ENCODE measurements at regions not wholly inside any gene's neighbourhood (a gene's known extent, or its start where the extent isn't known, plus 50 kb on each side); places are given as distances from the start of the nearest gene placed in this dataset.

- Histone ChIP-seq H3K9me3 (ENCODE audit: control insufficient read depth, low read depth, low read length) (no peaks in the 10 kb centered on the region), H3K27ac (ENCODE audit: low read length) (no peak overlapping the region), H3K36me3 (ENCODE audit: control insufficient read depth, insufficient read depth, low read length) (no peaks in the 10 kb centered on the region), H3K4me1 (ENCODE audit: control insufficient read depth, insufficient read depth, low read length) (no peaks in the 10 kb centered on the region), H3K4me3 (ENCODE audit: low read length) (no peak overlapping the region), H3K27me3 (ENCODE audit: control insufficient read depth, insufficient read depth, low read length) (peaks cover 11% of the 10 kb centered on the region)
- WGBS (ENCODE audit: insufficient coverage, low lambda C conversion rate), result no CpG with 5 or more reads among the region's 4 CpGs
- no peak for DNase-seq
Measured at GRCh38 chr14:99038431-99038820, 233.6 kb downstream of the BCL11B start.

- H3K4me1 ChIP-seq (ENCODE audit: control insufficient read depth, insufficient read depth, low read length), result no peaks in the 10 kb centered on the region
- no peaks in the 10 kb centered on the region for H3K36me3 ChIP-seq (ENCODE audit: control insufficient read depth, insufficient read depth, low read length)
- no peak overlapping the region for H3K27ac ChIP-seq (ENCODE audit: low read length)
- H3K27me3 ChIP-seq (ENCODE audit: control insufficient read depth, insufficient read depth, low read length), result peaks cover 11% of the 10 kb centered on the region
- DNase-seq, result no peak
- no CpG with 5 or more reads among the region's 12 CpGs for WGBS (ENCODE audit: insufficient coverage, low lambda C conversion rate)
- no peaks in the 10 kb centered on the region for H3K9me3 ChIP-seq (ENCODE audit: control insufficient read depth, low read depth, low read length)
- no peak overlapping the region for H3K4me3 ChIP-seq (ENCODE audit: low read length)
Measured at GRCh38 chr14:99039331-99040041, 232.5 kb downstream of the BCL11B start.

- Histone ChIP-seq H3K9me3 (ENCODE audit: control insufficient read depth, low read depth, low read length) (no peaks in the 10 kb centered on the region), H3K27me3 (ENCODE audit: control insufficient read depth, insufficient read depth, low read length) (peaks cover 11% of the 10 kb centered on the region), H3K4me3 (ENCODE audit: low read length) (no peak overlapping the region), H3K27ac (ENCODE audit: low read length) (no peak overlapping the region), H3K36me3 (ENCODE audit: control insufficient read depth, insufficient read depth, low read length) (no peaks in the 10 kb centered on the region), H3K4me1 (ENCODE audit: control insufficient read depth, insufficient read depth, low read length) (no peaks in the 10 kb centered on the region)
- WGBS (ENCODE audit: insufficient coverage, low lambda C conversion rate), result 69% methylated on average over 11 of the region's 18 CpGs
- no peak for DNase-seq
Measured at GRCh38 chr14:99040052-99040451, 231.9 kb downstream of the BCL11B start.

- H3K4me3 ChIP-seq (ENCODE audit: low read length), result no peak overlapping the region
- no peaks in the 10 kb centered on the region for H3K36me3 ChIP-seq (ENCODE audit: control insufficient read depth, insufficient read depth, low read length)
- H3K27ac ChIP-seq (ENCODE audit: low read length), result no peak overlapping the region
- no peak for DNase-seq
- no peaks in the 10 kb centered on the region for H3K9me3 ChIP-seq (ENCODE audit: control insufficient read depth, low read depth, low read length)
- H3K4me1 ChIP-seq (ENCODE audit: control insufficient read depth, insufficient read depth, low read length), result no peaks in the 10 kb centered on the region
- WGBS (ENCODE audit: insufficient coverage, low lambda C conversion rate), result no CpG with 5 or more reads among the region's 17 CpGs
- H3K27me3 ChIP-seq (ENCODE audit: control insufficient read depth, insufficient read depth, low read length), result peaks cover 7% of the 10 kb centered on the region
Measured at GRCh38 chr14:99040711-99041110, 231.3 kb downstream of the BCL11B start.

- Histone ChIP-seq H3K4me1 (ENCODE audit: control insufficient read depth, insufficient read depth, low read length) (no peaks in the 10 kb centered on the region), H3K36me3 (ENCODE audit: control insufficient read depth, insufficient read depth, low read length) (no peaks in the 10 kb centered on the region), H3K27me3 (ENCODE audit: control insufficient read depth, insufficient read depth, low read length) (peaks cover 4% of the 10 kb centered on the region), H3K27ac (ENCODE audit: low read length) (no peak overlapping the region), H3K9me3 (ENCODE audit: control insufficient read depth, low read depth, low read length) (no peaks in the 10 kb centered on the region), H3K4me3 (ENCODE audit: low read length) (no peak overlapping the region)
- 100% methylated on average over 2 of the region's 8 CpGs for WGBS (ENCODE audit: insufficient coverage, low lambda C conversion rate)
- no peak for DNase-seq
Measured at GRCh38 chr14:99041141-99041819, 230.7 kb downstream of the BCL11B start.

- no peaks in the 10 kb centered on the region for H3K27me3 ChIP-seq (ENCODE audit: control insufficient read depth, insufficient read depth, low read length)
- H3K36me3 ChIP-seq (ENCODE audit: control insufficient read depth, insufficient read depth, low read length), result no peaks in the 10 kb centered on the region
- DNase-seq, result no peak
- no peaks in the 10 kb centered on the region for H3K4me1 ChIP-seq (ENCODE audit: control insufficient read depth, insufficient read depth, low read length)
- no peaks in the 10 kb centered on the region for H3K9me3 ChIP-seq (ENCODE audit: control insufficient read depth, low read depth, low read length)
- no CpG with 5 or more reads among the region's 5 CpGs for WGBS (ENCODE audit: insufficient coverage, low lambda C conversion rate)
- H3K27ac ChIP-seq (ENCODE audit: low read length), result no peak overlapping the region
- H3K4me3 ChIP-seq (ENCODE audit: low read length), result no peak overlapping the region
Measured at GRCh38 chr14:99041820-99042174, 230.2 kb downstream of the BCL11B start.

- Histone ChIP-seq H3K36me3 (ENCODE audit: control insufficient read depth, insufficient read depth, low read length) (no peaks in the 10 kb centered on the region), H3K4me1 (ENCODE audit: control insufficient read depth, insufficient read depth, low read length) (no peaks in the 10 kb centered on the region), H3K27ac (ENCODE audit: low read length) (no peak overlapping the region), H3K9me3 (ENCODE audit: control insufficient read depth, low read depth, low read length) (no peaks in the 10 kb centered on the region), H3K27me3 (ENCODE audit: control insufficient read depth, insufficient read depth, low read length) (no peaks in the 10 kb centered on the region), H3K4me3 (ENCODE audit: low read length) (no peak overlapping the region)
- WGBS (ENCODE audit: insufficient coverage, low lambda C conversion rate), result 63% methylated on average over 2 of the region's 19 CpGs
- no peak for DNase-seq
Measured at GRCh38 chr14:99042381-99043266, 229.4 kb downstream of the BCL11B start.

GRCh38 chr14:99043267-99043615, 228.8 kb downstream of the BCL11B start:
- H3K4me3 ChIP-seq (ENCODE audit: low read length), result no peak overlapping the region
- H3K36me3 ChIP-seq (ENCODE audit: control insufficient read depth, insufficient read depth, low read length), result no peaks in the 10 kb centered on the region
- no CpG with 5 or more reads among the region's 5 CpGs for WGBS (ENCODE audit: insufficient coverage, low lambda C conversion rate)
- H3K27me3 ChIP-seq (ENCODE audit: control insufficient read depth, insufficient read depth, low read length), result no peaks in the 10 kb centered on the region
- no peak for DNase-seq
- H3K4me1 ChIP-seq (ENCODE audit: control insufficient read depth, insufficient read depth, low read length), result no peaks in the 10 kb centered on the region
- no peaks in the 10 kb centered on the region for H3K9me3 ChIP-seq (ENCODE audit: control insufficient read depth, low read depth, low read length)
- no peak overlapping the region for H3K27ac ChIP-seq (ENCODE audit: low read length)

- Histone ChIP-seq H3K27ac (ENCODE audit: low read length) (no peak overlapping the region), H3K27me3 (ENCODE audit: control insufficient read depth, insufficient read depth, low read length) (no peaks in the 10 kb centered on the region)
- WGBS (ENCODE audit: insufficient coverage, low lambda C conversion rate), result no CpG with 5 or more reads among the region's 1 CpG
Measured at GRCh38 chr14:99043756-99044155, 228.2 kb downstream of the BCL11B start.

GRCh38 chr14:99047441-99048031, 224.5 kb downstream of the BCL11B start:
- WGBS (ENCODE audit: insufficient coverage, low lambda C conversion rate), result 80% methylated on average over 2 of the region's 14 CpGs

More at GRCh38 chr14:99043756-99044155, 228.2 kb downstream of the BCL11B start:
- no peak overlapping the region for H3K4me3 ChIP-seq (ENCODE audit: low read length)
- H3K4me1 ChIP-seq (ENCODE audit: control insufficient read depth, insufficient read depth, low read length), result no peaks in the 10 kb centered on the region
- no peaks in the 10 kb centered on the region for H3K9me3 ChIP-seq (ENCODE audit: control insufficient read depth, low read depth, low read length)
- no peaks in the 10 kb centered on the region for H3K36me3 ChIP-seq (ENCODE audit: control insufficient read depth, insufficient read depth, low read length)
- no peak for DNase-seq

More at GRCh38 chr14:99047441-99048031, 224.5 kb downstream of the BCL11B start:
- Histone ChIP-seq H3K9me3 (ENCODE audit: control insufficient read depth, low read depth, low read length) (no peaks in the 10 kb centered on the region), H3K4me3 (ENCODE audit: low read length) (no peak overlapping the region), H3K27me3 (ENCODE audit: control insufficient read depth, insufficient read depth, low read length) (no peaks in the 10 kb centered on the region), H3K36me3 (ENCODE audit: control insufficient read depth, insufficient read depth, low read length) (no peaks in the 10 kb centered on the region), H3K4me1 (ENCODE audit: control insufficient read depth, insufficient read depth, low read length) (no peaks in the 10 kb centered on the region), H3K27ac (ENCODE audit: low read length) (no peak overlapping the region)
- DNase-seq, result no peak
